ENCODE measurements at regions not wholly inside any gene's neighbourhood (a gene's known extent, or its start where the extent isn't known, plus 50 kb on each side); places are given as distances from the start of the nearest gene placed in this dataset.

- no peaks in the 10 kb centered on the region for H3K9me3 Mint-ChIP-seq (ENCODE audit: unreplicated experiment)
- no peak overlapping the region for H3K4me3 Mint-ChIP-seq (ENCODE audit: unreplicated experiment)
- no peaks in the 10 kb centered on the region for H3K36me3 Mint-ChIP-seq (ENCODE audit: unreplicated experiment)
- no peak for TF ChIP-seq CTCF (IDR thresholded peaks at IDR 0.05; ENCODE audit: partially characterized antibody, unreplicated experiment)
- H3K4me1 Mint-ChIP-seq (ENCODE audit: low read depth, unreplicated experiment) = no peaks in the 10 kb centered on the region
- no peak overlapping the region for H3K27ac Mint-ChIP-seq (ENCODE audit: unreplicated experiment)
- H3K27me3 Mint-ChIP-seq (ENCODE audit: unreplicated experiment) = no peaks in the 10 kb centered on the region
- no peak for DNase-seq
Observed at GRCh38 chr4:137181293-137181899, 350.9 kb downstream of the PCDH18 start.

- no peaks in the 10 kb centered on the region for H3K36me3 Mint-ChIP-seq (ENCODE audit: unreplicated experiment)
- no peak for DNase-seq
- no peak overlapping the region for H3K27ac Mint-ChIP-seq (ENCODE audit: unreplicated experiment)
- peak; percentile 13 for TF ChIP-seq CTCF (IDR thresholded peaks at IDR 0.05; ENCODE audit: partially characterized antibody, unreplicated experiment)
- no peaks in the 10 kb centered on the region for H3K4me1 Mint-ChIP-seq (ENCODE audit: low read depth, unreplicated experiment)
- no peaks in the 10 kb centered on the region for H3K27me3 Mint-ChIP-seq (ENCODE audit: unreplicated experiment)
- no peaks in the 10 kb centered on the region for H3K9me3 Mint-ChIP-seq (ENCODE audit: unreplicated experiment)
- no peak overlapping the region for H3K4me3 Mint-ChIP-seq (ENCODE audit: unreplicated experiment)
Observed at GRCh38 chr4:137180349-137180748, 351.9 kb downstream of the PCDH18 start.

- TF ChIP-seq CTCF (IDR thresholded peaks at IDR 0.05; ENCODE audit: partially characterized antibody, unreplicated experiment) = no peak
- no peaks in the 10 kb centered on the region for H3K36me3 Mint-ChIP-seq (ENCODE audit: unreplicated experiment)
- no peaks in the 10 kb centered on the region for H3K4me1 Mint-ChIP-seq (ENCODE audit: low read depth, unreplicated experiment)
- no peaks in the 10 kb centered on the region for H3K27me3 Mint-ChIP-seq (ENCODE audit: unreplicated experiment)
- DNase-seq = no peak
- H3K9me3 Mint-ChIP-seq (ENCODE audit: unreplicated experiment) = no peaks in the 10 kb centered on the region
- no peak overlapping the region for H3K27ac Mint-ChIP-seq (ENCODE audit: unreplicated experiment)
- H3K4me3 Mint-ChIP-seq (ENCODE audit: unreplicated experiment) = no peak overlapping the region
Observed at GRCh38 chr4:137156807-137157206, 375.5 kb downstream of the PCDH18 start.

GRCh38 chr4:137156054-137156453, 376.2 kb downstream of the PCDH18 start:
- Mint-ChIP-seq H3K27me3 (ENCODE audit: unreplicated experiment) (no peaks in the 10 kb centered on the region), H3K4me3 (ENCODE audit: unreplicated experiment) (no peak overlapping the region), H3K9me3 (ENCODE audit: unreplicated experiment) (no peaks in the 10 kb centered on the region), H3K27ac (ENCODE audit: unreplicated experiment) (no peak overlapping the region), H3K36me3 (ENCODE audit: unreplicated experiment) (no peaks in the 10 kb centered on the region), H3K4me1 (ENCODE audit: low read depth, unreplicated experiment) (no peaks in the 10 kb centered on the region)
- DNase-seq = no peak
- no peak for TF ChIP-seq CTCF (IDR thresholded peaks at IDR 0.05; ENCODE audit: partially characterized antibody, unreplicated experiment)

- no peaks in the 10 kb centered on the region for H3K27me3 Mint-ChIP-seq (ENCODE audit: unreplicated experiment)
- peaks cover 4% of the 10 kb centered on the region for H3K4me1 Mint-ChIP-seq (ENCODE audit: low read depth, unreplicated experiment)
- DNase-seq = no peak
- no peaks in the 10 kb centered on the region for H3K9me3 Mint-ChIP-seq (ENCODE audit: unreplicated experiment)
- H3K4me3 Mint-ChIP-seq (ENCODE audit: unreplicated experiment) = no peak overlapping the region
- no peaks in the 10 kb centered on the region for H3K36me3 Mint-ChIP-seq (ENCODE audit: unreplicated experiment)
- no peak overlapping the region for H3K27ac Mint-ChIP-seq (ENCODE audit: unreplicated experiment)
- no peak for TF ChIP-seq CTCF (IDR thresholded peaks at IDR 0.05; ENCODE audit: partially characterized antibody, unreplicated experiment)
Observed at GRCh38 chr4:137131201-137131600, 401.1 kb downstream of the PCDH18 start.

Measured in glutamatergic neuron (in vitro differentiated cells).